ENCODE measurements at regions not wholly inside any gene's neighbourhood (a gene's known extent, or its start where the extent isn't known, plus 50 kb on each side); places are given as distances from the start of the nearest gene placed in this dataset.

DNA sequence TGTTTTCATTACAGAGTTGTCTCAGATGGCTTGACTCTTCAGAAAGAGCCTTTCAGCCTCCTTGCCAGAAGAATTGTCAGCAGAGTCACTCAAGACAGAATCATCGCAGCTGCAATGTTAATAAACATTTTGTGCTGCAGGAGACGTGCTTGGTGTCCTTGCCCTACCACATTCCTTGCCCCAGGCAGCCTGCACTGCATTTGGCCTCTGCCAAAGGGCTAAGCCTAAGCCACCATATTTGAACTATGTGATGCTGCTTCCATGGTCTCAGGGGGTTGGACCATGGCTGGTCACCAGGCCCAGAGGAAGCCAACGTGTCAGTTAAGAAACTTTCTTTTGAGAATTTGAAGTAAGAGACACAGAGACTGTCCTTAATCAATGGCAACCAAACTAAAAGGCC is 145.4 kb downstream of the ACTL7B start:
- no peak for DNase-seq

DNA sequence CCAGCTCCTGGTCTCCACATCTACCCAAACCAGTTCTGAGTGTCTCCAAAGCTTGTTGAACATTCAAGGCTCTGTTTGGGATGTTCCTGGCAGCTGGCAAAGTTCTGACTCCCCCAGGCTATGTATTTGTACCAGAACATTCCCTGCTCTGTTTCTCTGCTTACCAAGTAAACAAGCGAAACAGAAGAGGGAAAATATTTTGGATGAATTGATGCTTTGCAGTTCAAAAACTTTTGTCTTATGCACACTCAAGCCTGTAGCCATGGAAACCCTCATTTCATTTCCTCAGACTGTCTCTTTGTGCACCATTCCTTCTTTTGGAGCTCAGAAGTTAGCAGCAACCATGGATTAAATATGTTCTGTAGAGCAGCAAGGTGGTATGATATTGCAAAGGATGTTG is 145.8 kb downstream of the ACTL7B start:
- no peak for DNase-seq

DNA sequence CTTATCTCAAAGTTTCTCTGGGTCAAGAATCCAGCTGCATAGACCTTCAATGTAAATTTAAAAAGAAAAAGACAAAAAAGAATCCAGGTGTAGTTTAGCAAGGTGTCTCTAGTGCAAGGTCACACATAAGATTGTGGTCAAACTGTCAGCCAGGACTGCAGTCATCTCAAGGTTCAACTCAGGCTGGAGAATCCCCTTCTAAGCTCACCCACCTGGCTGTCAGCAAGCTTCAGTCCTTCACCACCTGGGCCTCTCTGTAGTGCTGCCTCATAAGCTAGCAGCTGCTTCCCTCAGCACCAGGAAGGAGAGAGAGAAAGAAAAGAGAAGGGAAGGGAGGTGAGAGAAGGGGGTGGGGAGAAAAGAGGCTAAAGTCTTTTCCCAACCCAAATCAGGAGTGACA is 146.7 kb downstream of the ACTL7B start:
- no peak for DNase-seq

GRCh38 chr9:108708448-108708847 is 147.3 kb downstream of the ACTL7B start:
- no peak for DNase-seq

GRCh38 chr9:108707120-108707519 is 148.7 kb downstream of the ACTL7B start:
- DNase-seq = no peak

DNA sequence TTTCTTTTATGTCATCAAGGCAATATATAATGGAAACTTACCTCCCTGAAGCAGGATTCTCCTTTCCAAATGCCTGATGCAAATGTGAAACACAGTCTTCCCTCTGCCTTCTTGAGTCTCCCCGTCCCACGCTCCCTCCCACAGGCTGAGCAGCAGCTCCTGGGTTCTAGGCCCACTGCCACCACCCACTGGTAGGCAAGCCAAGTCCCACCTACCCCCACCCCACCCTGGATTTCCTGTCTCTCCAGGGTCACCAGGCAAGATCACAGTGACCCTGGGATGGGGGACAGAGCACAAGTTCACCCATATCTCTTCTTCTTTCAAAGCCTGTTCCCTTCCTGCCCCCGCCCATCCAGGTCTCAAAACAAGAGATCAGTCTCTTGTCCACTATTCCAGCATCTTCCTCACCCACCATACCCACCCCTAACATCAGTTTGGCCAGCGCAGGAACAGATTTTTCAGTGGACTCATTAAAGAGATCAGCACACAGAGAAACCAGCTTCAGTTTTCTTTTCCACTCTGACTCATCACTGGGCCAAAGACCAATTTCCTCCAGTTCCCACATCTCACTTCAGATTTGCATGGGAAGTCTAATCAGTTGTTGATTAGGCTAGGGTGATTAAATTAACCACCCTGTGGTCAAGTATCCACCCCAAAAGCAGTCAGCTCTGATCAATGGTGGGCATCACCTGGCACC is 151.5 kb downstream of the ACTL7B start:
- DNase-seq = no peak

DNA sequence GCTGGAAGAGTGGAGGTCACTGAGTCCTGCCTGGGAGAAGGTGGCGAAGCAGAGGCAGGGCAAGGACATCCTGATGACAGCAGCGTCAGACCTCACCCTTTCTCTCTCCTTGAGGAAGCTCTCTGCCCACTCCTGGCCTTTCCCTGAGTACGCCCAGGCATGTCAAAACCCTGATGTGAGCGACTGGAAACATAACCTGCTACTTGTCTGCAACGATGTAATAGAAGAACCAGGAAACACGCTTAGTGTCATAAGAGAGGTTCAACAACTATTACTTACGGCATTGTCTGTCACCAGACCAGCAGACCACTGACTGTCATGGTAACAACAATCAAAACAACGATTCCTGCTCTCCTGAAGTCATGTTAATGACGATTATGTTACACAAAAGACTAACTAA is 152.4 kb downstream of the ACTL7B start:
- no peak for DNase-seq

- no peak for DNase-seq
Observed at GRCh38 chr9:108702681-108703080, 153.1 kb downstream of the ACTL7B start.

DNA sequence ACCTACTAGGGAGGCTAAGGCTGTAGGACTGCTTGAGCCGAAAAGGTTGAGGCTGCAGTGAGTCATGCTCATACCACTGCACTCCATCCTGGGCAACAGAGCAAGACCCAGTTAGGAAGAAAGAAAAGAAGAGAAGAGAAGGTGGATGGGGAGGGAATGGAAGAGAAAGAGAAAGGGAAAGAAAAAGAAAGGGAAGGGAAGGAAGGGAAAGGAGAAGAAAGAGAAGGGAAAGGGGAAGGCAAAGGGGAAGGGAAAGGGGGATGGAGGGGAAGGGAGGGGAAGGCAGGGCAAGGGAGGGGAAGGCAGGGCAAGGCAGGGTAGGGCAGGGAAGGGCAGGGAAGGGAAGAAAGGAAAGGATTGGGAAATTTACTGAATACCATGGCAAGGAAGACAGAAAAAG is 157.0 kb downstream of the ACTL7B start:
- DNase-seq = no peak

GRCh38 chr9:108698231-108698630 is 157.6 kb downstream of the ACTL7B start:
- DNase-seq = no peak

DNA sequence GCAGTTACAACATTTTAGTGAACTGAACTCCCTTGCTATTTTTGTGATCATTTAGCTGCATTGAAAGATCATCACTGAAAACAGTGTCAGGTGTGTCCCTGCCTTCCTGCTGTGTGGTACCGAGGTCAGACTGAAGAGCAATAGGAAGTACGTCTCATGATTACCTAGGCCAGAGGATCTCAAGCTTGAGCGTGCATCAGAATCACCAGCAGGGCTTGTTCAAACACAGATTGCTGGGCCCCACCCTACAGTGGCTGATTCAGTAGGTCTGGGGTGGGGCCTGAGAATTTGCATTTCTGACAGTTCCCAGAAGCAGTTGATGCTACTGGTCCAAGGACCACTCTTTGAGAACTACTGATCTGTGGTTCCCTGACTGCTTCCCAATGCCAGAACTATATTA is 159.6 kb downstream of the ACTL7B start:
- no peak for DNase-seq

GRCh38 chr9:108694170-108694569 is 161.6 kb downstream of the ACTL7B start:
- no peak for DNase-seq

- no peak for DNase-seq
Observed at GRCh38 chr9:108691614-108692013, 164.2 kb downstream of the ACTL7B start.

DNA sequence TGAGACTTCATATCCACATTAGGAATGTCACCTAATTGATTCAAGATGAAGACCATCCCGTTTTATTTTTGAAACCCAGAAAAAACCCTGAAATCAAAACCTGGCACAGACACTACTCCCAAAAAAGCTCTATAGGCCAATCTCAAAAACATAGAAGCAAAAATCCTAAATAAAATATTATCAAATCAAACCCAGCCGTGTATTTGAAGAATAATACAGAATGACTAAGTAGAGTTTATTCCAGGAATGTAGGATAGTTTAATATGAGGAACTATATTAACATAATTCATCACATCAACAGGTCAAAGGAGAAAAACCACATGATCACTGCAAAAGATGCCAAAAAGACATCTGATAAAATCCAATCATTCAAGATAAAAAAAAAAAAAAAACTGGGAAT is 167.1 kb downstream of the ACTL7B start:
- no peak for DNase-seq

GRCh38 chr9:108688051-108688450 is 167.7 kb downstream of the ACTL7B start:
- no peak for DNase-seq

DNA sequence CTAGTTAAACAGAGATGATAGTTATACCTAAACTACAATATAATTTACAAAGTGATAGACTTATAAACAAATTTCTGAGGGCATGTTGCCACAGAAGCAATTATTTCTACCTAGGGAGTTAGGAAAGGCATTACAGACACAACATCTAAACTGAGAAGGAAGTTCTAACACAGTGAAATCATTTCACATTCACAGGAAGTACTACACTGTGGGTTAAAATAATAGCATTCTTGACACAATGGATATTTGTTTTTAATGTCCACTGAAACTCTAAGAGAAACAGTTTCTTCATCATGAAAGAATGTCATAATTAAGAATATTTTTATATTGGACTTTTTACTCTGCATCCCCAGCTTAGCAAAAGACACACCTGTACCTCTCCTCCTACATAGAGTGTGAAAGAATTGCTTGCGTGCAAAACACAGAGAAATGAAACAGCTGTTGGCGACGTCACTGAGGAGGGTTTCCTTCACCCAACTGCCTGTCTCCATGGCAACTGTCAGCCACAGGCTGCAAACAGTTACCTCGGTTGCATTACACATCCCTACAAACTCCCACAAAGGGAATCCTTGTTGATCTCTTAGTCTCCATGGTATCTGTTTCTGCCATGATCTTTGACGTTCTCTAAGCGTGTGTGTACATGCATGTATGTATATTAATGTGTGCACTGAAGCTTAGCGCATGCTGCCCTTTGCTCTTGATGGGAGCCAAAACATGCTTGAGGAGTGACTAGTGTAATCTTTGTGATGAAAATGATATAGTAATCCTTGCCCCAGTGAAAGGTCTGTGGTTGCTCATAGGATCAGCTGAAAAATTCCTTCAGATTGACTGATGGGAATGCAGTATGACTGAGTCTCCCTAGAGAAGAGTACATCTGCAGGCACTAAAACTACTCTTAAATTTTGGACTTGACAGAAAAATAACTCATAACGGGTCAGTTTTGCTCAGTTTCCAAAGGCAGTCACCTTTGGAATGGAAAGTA is 168.5 kb downstream of the ACTL7B start:
- DNase-seq = no peak

- no peak for DNase-seq
Observed at GRCh38 chr9:108684288-108685025, 171.3 kb downstream of the ACTL7B start.

GRCh38 chr9:108683245-108683644 is 172.5 kb downstream of the ACTL7B start:
- no peak for DNase-seq

DNA sequence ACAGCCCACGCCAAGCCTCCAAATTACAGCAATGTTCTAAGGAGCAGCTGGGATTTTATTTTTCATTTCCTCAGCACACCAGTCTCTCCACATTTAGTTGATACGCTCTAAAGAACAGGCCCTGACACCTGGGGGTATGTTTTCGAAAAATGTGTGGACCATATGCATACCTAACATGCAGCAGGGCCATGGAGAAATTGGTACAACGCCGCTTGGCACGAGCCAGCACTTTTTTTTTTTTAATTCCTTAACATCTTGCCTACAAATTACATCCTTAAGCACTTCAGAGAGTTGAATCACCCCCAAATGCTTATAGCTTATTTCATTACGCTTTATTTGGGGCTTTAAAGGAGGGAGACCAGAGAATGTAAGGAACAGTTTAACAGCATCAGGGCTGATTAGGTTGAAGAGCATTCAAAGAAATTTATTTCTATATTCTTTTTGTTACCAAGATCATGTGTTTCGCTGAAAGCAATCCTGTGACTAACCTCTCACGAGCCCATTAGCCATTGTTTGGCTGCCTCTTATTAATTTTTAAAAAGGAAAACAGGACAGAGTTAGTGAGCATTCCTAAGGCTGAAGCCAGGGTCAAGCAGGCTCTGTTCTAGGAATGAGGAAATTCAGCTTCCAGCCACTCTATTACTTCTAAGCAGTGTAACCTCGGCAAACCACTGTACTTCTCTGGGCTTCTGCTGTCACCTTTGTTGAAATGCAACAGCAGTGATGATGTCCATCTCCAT is 173.8 kb downstream of the ACTL7B start:
- no peak for DNase-seq

- no peak for DNase-seq
Observed at GRCh38 chr9:108680946-108681345, 174.8 kb downstream of the ACTL7B start.

DNA sequence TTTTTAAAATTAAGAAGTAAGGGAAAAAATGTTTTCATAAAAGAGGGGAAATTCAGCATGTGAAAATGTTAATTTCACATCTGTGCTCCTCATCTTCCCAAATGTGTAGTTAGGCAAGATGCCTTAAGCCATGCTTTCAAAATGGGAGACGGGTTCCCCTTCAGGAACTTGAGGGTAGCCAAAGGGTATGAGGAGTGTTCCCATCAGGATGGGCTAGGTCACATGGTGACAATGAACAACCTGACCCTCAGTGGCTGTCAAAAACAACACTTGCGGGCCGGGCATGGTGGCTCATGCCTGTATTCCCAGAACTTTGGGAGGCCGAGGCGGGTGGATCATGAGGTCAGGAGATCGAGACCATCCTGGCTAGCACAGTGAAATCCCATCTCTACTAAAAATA is 178.0 kb downstream of the ACTL7B start:
- DNase-seq = no peak

DNA sequence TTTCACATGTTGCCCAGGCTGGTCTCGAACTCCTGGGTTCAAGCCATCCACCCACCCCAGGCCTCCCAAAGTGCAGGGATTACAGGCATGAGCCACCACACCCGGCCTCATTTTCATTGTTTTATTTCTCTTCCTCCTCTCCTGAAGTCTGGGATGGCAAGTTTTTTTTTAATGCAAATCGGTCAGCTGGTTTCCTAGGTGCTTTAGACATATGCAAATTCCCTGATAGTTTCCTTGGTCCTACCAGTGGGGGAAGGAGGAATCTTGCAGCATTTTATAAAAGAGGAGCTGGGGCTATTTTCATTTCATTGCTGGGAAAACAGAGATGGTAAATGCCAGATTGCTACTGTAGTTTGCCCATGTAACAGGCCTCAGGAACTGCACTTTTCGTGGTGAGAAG is 179.4 kb downstream of the ACTL7B start:
- no peak for DNase-seq

- DNase-seq = no peak
Observed at GRCh38 chr9:108675708-108676107, 180.1 kb downstream of the ACTL7B start.
